NCI-H510A (cell line): ENCODE measurements at regions not wholly inside any gene's neighbourhood (a gene's known extent, or its start where the extent isn't known, plus 50 kb on each side); places are given as distances from the start of the nearest gene placed in this dataset.
"Not testable (repeated sequence)": the region's sequence is repeated elsewhere in the genome, so short reads cannot be mapped to it uniquely, and the experiment has no call there.

Experiments
- DNase-seq: peaks from one replicate; lab custom pipeline; 2025; lab: John Stamatoyannopoulos, UW

DNA sequence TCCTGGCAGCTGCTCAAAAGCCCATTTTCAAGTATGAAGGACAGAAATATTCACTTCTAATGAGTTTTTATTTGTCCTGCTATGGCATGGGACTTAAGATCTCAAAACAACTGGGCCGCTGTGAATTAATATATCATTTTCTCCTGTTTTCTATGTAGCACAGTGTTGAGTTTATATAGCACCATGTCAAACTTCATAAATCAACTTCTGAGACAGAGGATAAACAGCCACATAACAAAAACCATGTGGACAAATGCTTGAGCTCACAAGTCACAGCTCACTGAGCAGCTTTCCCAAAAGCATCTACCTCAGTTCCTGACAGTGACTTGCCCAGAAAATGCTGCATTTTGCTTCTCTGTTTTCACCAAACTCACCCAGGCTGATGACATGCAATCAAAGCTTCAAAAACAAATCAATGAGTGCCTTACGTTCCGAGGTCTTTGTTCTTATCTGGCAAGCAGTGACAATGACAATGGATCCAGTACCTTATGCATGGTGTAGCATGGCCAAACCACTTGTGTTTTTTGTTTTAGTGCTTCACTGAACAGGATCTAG, 722.6 kb downstream of the LRRIQ3 start:
- DNase-seq = peak; percentile 2

- DNase-seq = no peak
Measured at GRCh38 chr1:73472810-73473209, 725.2 kb downstream of the LRRIQ3 start.

DNA sequence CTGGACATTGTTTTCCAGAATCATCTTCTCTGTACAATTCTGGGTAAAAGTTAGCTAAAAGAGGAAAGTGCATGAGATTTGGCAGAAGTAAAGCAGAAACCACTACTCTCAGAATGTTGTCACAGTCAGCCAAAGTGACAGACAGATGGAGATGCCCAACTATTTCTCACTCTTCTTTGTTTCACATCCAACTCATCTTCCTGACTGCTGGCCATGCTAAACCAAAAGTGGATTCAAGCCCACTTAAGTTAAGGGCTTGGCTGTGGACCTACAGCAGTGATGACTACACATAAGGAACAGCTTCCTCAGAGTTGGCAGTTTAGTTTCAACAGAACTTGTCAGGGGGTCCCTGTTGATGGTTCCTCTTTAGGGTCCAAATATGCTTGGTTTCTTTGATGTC, 730.2 kb downstream of the LRRIQ3 start:
- DNase-seq = no peak

DNA sequence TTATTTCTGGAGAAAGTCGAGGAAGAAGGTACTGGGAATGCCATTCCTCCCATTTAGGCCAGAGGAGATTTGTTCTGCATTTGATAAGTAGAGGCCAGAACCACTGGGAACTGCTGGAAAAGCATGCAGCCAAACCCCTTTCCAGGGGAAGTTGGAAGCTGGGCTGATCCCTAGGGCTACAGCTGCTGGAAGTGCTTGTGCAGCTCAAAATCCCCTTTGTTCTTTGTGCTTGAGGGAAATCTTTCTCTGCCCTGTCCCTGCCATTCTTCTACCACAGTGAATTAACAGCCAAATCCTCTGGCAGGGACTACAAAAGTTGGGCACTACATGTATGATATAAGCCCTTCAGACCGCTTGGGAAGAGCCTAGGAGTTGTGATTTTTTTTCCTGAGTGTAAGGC, 734.1 kb downstream of the LRRIQ3 start:
- no peak for DNase-seq

DNA sequence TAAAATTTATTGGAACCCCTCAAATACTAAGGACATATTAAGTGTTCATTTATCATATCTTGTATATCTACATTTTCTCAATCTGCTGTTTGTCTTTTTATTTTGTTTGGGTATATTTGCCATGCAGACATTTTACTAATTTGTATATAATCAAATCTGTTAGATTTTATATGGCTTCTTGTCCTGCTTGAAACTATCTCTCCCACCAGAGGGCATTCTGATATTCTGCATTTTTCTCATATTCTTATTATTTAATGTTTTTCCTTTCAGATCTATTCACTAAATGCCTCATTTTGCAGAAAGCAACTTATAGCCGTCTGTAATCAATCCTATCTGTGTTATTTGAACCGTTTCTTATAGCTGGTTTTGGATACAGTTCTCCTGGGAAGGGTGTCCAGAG, 745.5 kb downstream of the LRRIQ3 start:
- DNase-seq = no peak

DNA sequence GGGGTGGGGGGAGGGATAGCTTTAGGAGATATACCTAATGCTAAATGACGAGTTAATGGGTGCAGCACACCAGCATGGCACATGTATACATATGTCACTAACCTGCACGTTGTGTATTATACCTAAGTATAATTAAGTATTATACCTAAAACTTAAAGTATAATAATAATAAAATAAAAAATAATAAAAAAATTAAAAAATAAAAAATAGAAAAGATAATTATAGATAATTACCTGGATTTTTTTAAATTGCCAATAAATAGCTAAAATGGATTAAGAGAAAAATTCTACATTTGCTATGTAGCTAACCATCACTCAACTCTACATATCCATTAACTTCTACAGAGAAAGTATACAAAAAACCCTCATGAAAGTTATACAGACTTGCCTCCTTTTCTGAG, 747.3 kb downstream of the LRRIQ3 start:
- DNase-seq = not testable (repeated sequence)

DNA sequence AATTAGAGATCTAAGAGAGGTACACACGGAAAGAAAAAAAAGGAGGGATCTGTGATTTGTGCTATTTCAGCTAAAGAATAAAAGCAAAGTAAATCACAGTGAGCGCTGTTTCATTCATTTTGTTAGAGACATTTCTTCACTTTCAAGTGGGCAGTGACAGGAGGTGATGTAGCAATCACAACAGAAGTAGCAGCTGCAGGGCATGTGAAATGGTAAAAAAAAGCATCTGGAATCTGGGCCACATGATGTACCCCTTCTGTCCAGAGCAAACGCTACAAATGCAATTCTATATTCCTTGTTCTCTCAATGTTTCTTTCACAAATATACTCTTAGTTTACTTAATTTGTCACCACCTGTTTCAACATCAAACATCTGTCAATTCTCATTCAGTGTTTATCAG, 786.5 kb downstream of the LRRIQ3 start:
- no peak for DNase-seq

- DNase-seq = no peak
Measured at GRCh38 chr1:73401666-73402065, 796.3 kb downstream of the LRRIQ3 start.

- DNase-seq = no peak
Measured at GRCh38 chr1:73382966-73383365, 815.0 kb downstream of the LRRIQ3 start.

DNA sequence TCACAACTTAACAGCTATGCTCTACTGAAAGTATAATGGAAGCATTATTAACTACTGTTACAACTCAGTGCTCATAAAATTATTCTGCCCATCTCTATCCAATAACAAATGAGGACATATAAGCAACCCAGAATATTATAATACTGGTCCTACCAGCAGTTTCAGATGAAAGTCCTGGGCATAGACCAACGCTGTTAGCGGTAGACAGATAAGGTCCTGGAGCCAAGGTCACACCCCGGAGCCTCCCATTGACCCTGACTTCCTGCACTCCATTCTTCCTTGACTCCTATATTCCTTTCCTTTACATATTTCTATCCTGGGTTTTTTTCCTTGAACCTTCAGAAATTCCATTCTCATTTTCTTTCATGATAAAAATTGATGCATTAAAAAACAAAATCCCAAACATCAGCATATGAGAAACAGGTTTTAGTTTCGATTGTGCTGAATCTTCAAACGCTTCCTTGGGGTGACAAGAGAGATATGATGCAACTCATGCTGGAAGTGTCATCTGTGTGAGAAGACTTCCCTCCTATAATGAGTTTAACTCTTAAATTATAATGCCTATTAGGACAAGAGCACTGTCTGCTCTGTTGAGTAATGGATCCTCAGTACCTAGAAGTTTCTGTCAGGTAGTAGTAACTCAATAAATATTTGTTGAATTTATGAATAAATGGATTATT, 831.1 kb downstream of the LRRIQ3 start:
- DNase-seq = no peak

- DNase-seq = no peak
Measured at GRCh38 chr1:73359001-73359400, 839.0 kb downstream of the LRRIQ3 start.

DNA sequence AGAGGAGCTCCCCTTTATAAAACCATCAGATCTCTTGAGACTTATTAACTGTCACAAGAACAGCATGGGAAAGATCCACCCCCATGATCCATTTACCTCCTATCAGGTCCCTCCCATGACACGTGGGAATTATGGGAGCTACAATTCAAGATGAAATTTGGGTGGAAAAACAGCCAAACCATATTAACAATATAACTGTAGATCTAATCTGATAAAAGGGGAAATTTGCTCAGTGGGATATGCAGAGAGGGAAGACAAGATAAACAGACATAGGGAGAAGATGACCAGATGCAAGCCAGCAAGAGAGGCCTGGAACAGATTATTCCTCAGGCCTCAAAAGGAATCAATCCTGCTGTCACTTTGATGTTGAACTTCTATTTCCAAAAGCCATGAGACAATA, 841.5 kb downstream of the LRRIQ3 start:
- DNase-seq = no peak

- DNase-seq = no peak
Measured at GRCh38 chr1:73343947-73344346, 854.0 kb downstream of the LRRIQ3 start.

- no peak for DNase-seq
Measured at GRCh38 chr1:73333847-73334503, 864.0 kb downstream of the LRRIQ3 start.

DNA sequence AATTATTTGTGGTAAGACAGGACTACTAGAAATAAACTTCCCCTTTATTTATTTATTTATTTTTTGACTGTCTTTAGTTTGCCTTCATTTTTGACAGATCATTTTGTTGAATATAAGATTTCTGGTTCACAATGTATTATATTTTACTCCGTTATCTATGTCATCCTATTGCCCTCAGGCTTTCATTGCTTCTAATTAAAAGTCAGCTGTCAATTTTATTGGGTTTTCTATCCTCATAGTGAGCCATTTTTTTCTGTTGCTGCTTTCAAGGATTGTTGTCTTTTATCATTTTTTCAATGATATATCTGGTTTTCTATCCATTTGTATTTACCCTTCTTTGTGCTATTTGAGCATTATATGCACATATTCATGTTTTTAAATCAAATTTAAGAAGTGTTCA, 866.2 kb downstream of the LRRIQ3 start:
- no peak for DNase-seq

DNA sequence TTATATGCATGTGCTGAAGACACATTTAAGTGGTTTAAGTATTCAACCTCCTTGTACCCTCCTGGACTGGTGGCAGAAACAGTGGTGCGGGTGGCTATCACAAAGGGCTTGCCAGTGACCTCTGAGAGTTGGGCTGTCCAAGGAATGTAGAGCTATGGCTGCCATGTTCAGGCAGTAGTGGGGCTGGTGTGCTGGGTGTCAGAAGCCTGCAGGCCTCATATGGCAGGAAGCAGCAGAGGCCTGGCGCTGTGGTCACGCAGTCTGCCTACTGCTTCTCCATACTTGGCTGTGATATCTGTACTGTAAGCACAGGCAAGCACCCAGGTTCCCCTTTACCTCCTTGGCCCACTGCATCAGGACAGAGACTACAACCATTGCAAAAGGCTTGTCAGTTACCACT, 870.0 kb downstream of the LRRIQ3 start:
- no peak for DNase-seq

- no peak for DNase-seq
Measured at GRCh38 chr1:73327180-73327793, 870.7 kb downstream of the LRRIQ3 start.

DNA sequence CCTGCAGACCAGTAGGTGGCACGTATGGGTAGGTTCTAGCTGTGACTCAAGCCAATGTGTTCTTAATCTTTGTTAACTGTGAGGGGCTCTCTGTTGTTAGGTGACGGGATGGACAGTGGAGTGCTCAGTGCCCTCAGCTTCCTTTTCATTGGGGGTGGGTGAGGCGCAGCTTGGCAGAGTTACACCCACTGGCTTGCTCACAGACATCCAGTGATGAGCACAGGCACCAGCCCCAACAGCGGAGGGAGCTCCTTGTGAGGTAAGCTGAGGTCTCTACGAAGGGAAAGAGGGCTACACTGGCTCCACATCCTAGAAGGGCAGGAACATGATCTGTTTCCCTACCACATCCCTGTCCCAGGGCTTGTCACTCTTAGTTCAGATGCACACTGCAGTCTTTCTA, 871.3 kb downstream of the LRRIQ3 start:
- DNase-seq = no peak

DNA sequence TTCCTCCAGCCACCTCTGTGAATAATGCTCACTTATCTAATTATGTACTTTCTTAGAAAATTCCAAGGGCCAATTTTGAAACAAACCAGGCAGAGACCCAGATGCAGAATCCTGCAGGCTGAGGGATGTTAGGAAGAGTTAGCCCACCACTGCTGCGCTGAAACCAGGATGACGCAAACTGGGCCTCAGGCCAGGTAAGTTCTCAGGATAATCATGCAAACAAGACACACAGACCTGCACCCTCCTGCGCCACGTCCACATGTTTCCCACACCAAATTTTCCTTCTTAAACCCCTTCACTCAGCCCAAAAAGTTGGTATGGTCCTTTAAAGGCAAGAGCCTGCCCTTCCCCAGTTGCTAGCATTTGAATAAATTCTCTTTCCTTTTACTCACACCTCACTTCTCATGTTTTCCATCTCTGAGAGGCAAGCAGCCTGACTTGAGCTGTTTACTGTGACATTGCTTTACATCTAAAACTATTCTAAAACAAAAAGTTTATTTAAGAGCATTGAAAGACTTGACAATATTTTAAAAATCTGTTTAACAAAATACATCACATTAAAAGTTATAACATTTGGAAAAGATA, 887.1 kb downstream of the LRRIQ3 start:
- DNase-seq = no peak

DNA sequence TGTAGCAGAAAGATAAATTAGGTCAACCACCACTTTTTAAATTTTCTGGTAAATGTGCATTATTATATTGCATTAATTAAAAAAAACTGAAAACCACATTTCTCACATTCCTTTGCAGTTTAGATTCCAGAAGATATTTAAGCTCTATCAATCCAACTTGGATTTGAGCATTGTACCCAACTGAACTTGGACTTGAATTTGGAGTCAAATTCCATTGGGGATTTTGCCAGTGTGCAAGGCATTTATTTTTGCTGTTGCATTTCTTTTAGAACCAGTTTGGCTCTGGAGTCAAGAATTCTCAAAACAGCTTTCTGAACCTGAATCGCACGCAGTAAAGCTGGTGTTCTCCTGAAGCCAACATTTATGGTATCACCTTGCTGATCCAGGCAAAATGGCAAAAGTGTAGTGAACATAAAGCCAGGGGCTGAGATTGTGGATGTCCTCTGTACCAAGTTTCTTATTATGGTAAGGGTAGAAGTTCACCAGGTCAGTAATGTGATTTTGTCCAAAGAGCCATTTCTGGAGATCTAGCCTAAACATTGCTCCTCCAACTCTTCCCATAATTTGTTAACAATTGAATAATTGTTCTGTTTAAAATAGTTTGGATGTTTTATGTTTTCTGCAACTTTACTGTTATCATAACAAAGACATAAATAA, 890.9 kb downstream of the LRRIQ3 start:
- no peak for DNase-seq

DNA sequence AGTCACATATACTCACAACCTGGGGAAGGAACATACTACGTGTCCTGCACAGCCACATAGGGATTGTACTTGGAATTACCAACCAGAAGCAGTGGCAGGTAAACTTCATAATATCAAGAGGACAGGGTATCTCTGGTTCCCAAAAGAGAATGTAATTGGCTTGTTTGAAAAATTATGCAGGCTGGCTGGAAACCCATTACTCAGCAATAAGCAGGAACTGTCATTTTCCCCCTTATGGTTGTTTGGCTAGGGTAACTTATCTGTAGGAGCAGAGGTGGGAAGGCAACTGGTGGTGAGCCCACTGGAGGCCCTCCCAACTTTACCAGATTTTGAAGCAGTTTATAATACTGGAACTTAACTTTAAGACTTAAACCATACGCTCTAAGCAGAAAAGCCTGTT, 924.1 kb downstream of the LRRIQ3 start:
- DNase-seq = no peak

DNA sequence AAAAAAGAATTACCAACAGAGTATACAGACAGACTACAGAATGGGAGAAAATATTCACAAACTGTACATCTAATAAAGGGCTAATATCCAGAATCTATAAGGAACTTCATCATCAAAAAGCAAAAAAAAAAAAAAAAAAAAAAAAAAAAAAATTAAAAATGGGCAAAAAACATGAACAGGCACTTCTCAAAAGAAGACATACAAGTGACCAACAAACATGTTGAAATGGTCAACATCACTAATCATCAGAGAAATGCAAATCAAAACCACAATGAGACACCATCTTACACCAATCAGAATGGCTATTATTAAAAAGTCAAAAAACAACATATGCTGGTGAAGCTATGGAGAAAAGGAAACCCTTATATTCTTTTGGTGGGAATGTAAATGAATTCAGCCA, 952.8 kb downstream of the LRRIQ3 start:
- not testable (repeated sequence) for DNase-seq
